Stimulated activated CD4-positive, alpha-beta T cell treated with anti-CD3 and anti-CD28 coated beads, Interleukin-12 subunit alpha, Interleukin-12 subunit beta, amount 100 ng/mL, for 48 hours (primary cell): ENCODE measurements at regions not wholly inside any gene's neighbourhood (a gene's known extent, or its start where the extent isn't known, plus 50 kb on each side); places are given as distances from the start of the nearest gene placed in this dataset.

Source experiments
- DNase-seq, 3 donors: peaks; one replicate each; pipeline ENCODE4 v3.0.0-alpha.2; 2020; ENCODE audit warnings: low read depth in 2 of 3, low spot score in 1 of 3

- DNase-seq = no peak
Observed at GRCh38 chr7:68258609-68259008, 1262.0 kb downstream of the TYW1 start.

- DNase-seq = no peak
Observed at GRCh38 chr7:68265258-68265657, 1268.6 kb downstream of the TYW1 start.

DNA sequence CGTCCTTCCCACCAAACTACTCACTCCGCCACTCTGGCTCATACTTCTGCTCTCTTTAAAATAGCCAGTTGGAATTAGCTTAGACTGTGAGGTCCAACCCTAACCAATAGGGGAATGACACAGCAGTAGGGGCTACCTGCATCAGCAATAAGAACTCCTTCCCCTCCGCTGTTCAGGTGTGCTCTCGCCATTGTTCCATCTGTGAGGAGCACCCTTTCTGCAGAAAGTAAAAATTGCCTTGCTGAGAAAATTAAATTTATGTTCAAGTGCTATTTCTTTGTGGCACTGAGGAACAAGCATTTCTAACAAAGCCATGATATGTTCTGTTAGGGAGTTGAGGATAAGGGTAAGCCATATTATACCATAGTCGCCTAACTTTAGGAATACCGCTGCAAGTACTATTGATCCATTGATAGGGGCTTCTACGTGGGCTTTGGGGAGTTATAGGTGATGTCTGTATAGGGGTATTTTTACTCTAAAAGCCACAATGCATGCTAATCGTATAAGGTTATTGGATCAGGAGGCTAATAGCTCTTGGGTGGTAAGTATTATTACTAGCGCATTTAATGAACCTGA, 1269.5 kb downstream of the TYW1 start:
- no peak for DNase-seq

GRCh38 chr7:68267486-68267885, 1270.9 kb downstream of the TYW1 start:
- DNase-seq = no peak

DNA sequence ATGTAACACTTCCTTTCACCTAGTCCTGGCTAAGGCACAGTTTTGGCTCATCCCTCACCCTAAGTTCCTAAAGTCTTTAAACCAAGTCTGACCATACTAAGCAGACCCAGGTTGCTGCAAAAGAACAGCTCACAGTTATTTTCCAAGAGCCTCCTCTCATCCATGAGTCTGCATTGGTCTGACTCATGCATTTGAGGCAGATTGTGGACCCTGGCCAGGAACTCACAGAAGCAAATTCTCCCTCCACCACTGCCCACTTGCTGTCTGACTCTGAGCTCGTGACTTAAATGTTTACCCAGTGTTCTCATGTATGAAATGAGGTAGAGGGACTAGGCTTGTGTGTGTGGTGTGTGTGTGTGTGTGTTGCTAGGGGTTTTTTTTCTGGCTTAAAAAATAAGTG, 1272.8 kb downstream of the TYW1 start:
- no peak for DNase-seq

- no peak for DNase-seq
Observed at GRCh38 chr7:68272507-68272906, 1275.9 kb downstream of the TYW1 start.

GRCh38 chr7:68276725-68277124, 1280.1 kb downstream of the TYW1 start:
- DNase-seq = no peak

- no peak for DNase-seq
Observed at GRCh38 chr7:68279827-68280400, 1283.3 kb downstream of the TYW1 start.

DNA sequence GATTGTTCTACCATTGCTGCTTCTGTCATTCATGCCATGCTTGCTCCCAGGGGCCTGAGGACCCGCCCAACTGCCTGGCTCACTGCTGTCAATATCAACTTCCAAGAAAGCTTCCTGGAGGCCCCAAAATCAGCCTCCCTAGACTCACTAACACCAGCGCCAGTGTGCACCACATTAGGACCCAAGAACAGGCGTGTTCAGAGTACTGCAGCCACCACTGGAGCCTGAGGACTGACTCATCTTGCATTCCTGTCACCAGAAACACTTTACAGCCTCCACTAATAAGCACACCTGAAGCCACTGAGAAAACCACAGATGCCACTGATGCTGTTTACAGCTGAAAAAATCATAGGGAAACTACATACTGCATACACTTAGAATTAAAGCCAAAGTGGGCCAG, 1284.3 kb downstream of the TYW1 start:
- no peak for DNase-seq

GRCh38 chr7:68288144-68288593, 1291.5 kb downstream of the TYW1 start:
- no peak for DNase-seq

- no peak for DNase-seq
Observed at GRCh38 chr7:68291710-68292109, 1295.1 kb downstream of the TYW1 start.

DNA sequence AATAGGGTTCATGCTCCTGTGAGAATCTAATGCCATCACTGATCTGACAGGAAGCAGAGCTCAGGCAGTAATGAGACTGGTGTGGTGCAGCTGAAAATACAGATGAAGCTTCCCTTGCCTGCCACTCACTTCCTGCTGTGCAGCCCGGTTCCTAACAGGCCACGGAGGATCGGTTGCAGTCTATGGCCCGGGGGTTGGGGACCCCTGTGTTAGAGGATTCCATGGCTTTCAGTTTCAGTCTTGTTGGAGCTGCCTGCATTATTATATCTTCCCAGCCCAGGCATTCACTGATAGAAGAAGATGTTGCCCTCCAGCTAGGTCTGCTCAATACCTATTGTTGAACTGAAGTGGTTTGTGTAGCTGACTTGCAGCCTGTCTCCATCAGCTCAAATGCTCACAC, 1298.8 kb downstream of the TYW1 start:
- no peak for DNase-seq

DNA sequence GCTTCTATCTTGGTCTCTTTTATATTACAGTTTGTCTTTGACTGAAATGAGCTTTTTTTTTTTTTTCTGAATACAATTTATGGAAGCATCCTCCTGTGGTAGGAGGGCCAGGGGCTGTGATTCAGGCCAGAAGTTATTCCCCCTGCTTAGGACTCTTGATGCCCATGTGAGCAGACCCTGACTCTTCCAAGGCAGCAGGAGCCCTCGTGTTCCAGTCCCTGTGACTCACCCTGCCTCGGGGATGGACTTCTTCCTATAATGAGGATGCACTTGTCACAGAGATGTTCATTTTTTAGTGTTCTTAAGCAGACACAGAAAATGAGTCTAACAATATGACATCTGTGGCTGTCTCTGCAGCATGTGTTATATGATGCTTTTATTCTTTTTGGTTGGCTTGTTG, 1293.7 kb upstream of the AUTS2 start:
- DNase-seq = no peak

DNA sequence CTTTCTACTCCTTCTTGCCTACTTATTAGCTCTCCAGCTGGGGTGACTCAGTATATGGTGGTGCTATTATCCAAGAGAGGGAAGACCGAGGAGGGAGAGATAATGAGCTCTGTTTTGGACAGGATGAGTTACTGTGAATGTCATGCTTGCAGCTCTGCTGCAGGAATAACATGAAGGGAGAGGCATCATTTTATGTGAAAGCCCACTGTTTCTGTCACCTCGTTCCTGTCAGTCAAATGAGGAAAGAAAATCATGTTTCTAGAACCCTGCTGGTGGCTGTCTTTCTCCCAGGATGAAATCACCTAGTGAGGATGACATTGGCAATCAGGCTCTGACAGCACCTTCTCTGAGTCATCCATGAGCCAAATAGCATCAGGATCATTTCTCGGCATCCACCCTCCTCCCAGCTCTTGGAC, 1291.6 kb upstream of the AUTS2 start:
- DNase-seq = no peak

GRCh38 chr7:68309271-68309670, 1289.0 kb upstream of the AUTS2 start:
- DNase-seq = no peak

DNA sequence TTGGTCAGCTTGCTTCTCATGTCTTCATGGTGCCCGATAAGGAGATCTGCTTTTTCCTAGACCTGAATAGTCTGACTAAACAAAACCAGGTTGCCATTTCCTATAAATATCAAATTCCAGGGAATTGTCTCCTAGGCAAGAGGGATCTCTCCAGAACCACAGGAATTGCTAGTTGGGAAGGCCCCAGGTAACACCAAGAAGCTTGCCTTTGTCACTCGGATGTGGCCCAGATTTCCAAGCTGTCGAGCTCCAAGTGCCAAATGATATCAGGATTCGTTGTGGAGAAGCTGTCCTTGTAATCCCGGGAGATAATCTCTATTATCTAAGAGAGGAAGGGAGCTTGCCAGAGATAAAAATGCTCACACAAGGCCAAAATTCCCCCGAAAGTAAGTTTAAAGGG, 1288.5 kb upstream of the AUTS2 start:
- DNase-seq = no peak

DNA sequence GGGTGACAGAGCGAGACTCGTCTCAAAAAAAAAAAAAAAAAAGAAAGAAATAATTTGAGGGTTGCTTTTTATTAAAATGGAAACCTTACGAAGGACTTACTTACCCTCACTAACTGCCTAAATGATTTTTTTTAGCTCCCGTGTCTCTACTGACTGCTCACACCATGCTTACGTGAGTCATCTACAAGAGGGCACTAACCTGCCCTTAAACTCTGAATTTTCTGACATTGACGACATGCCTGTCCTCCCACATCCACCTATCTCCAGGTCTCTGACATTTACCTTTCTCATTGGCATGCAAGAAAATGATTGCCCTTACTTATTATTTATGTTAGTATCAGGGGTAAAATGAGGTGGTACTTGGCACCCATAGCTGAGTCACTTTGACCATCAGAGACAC, 1286.3 kb upstream of the AUTS2 start:
- no peak for DNase-seq

- DNase-seq = no peak
Observed at GRCh38 chr7:68313806-68314205, 1284.5 kb upstream of the AUTS2 start.

GRCh38 chr7:68314208-68314607, 1284.1 kb upstream of the AUTS2 start:
- no peak for DNase-seq

DNA sequence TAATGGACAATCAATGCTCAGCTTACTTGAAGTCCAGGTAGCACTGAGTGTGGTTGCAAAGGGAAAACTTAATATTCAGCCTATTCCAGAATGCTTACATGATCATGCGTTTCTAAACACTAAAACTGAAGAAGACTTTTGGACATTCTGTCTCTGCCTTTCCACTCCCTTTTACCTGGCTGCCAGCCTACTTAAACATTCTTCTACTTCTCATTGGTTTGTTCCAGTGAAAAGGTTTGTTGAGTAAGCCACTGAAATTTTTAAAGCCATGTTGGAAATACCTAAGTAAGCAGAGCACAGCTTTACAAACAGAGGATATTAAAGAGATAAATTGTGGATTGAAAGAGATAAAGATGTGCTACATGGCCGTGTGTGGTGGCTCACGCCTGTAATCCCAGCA, 1280.8 kb upstream of the AUTS2 start:
- no peak for DNase-seq

DNA sequence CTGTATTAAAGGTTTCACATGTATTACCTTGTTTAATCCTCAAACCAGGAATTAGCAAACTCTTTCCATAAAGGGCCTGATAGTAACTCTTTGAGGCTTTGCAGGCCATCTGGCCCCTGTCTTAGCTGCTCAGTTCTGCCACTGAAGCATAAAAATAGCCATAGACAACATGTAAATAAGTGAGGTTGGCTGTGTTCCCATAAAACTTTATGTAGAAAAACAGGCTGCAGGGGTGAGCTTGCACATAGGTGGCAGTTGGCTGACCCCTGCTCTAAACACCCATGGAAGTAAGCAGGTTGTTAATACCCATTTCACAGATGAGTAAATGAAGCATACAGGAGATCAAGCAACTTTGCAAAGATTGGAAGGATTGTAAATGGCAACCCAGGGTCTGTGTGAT, 1279.2 kb upstream of the AUTS2 start:
- DNase-seq = no peak

GRCh38 chr7:68321076-68321639, 1277.1 kb upstream of the AUTS2 start:
- DNase-seq = no peak
